SK-N-SH (cell line): ENCODE measurements at regions not wholly inside any gene's neighbourhood (a gene's known extent, or its start where the extent isn't known, plus 50 kb on each side); places are given as distances from the start of the nearest gene placed in this dataset.

Experiments
- CTCF ChIA-PET: fragments of 300-600, 350-600 bp; formaldehyde crosslinking; extraction: SDS; loops from one replicate; lab custom pipeline; 2021; lab: Yijun Ruan, JAX
- POLR2A ChIA-PET: fragments of 350-600 bp; sonication (Branson Sonifier 250); formaldehyde crosslinking; extraction: SDS; loops from one replicate; lab custom pipeline; 2020; ENCODE audit warnings: antibody characterized with exemption, inconsistent platforms; lab: Yijun Ruan, JAX
- DNase-seq: peaks from one replicate; pipeline ENCODE4 v3.0.0; 2012
- H2AFZ ChIP-seq: fragments of 200-600 bp; sonication (generic); 2 replicates; pipeline ENCODE4 v1.8.1; 2016; ENCODE audit warnings: antibody characterized with exemption, mild to moderate bottlenecking, low read depth
- H3F3A ChIP-seq: fragments of 200-600 bp; sonication (generic); replicated peaks from 2 replicates; pipeline ENCODE3; 2016; ENCODE audit warnings: antibody characterized with exemption, mild to moderate bottlenecking; ENCODE audit not compliant: insufficient read depth
- H3K27ac ChIP-seq, 2 experiments: fragments of 200-500 bp in 1 of 2; fragments of 200-600 bp in 1 of 2; sonication (Bioruptor generic) in 1 of 2; sonication (generic), shearing (Covaris generic) in 1 of 2; 2 replicates each; pipeline versions ENCODE4 v1.5.1 to v1.6.1; 2014 to 2016; ENCODE audit warnings: low read depth in 2 of 2, inconsistent platforms in 1 of 2, low read length in 1 of 2, mild to moderate bottlenecking in 1 of 2, mixed read lengths in 1 of 2
- H3K27me3 ChIP-seq: fragments of 200-600 bp; sonication (generic), shearing (Covaris generic); 2 replicates; pipeline ENCODE4 v1.6.1; 2016; ENCODE audit warnings: mixed run types; ENCODE audit not compliant: insufficient read depth
- H3K36me3 ChIP-seq, 2 experiments: fragments of 200-500 bp in 1 of 2; fragments of 200-600 bp in 1 of 2; sonication (Bioruptor generic) in 1 of 2; sonication (generic) in 1 of 2; replicated peaks in 1 of 2; 2 replicates each; pipeline versions ENCODE3 to v1.5.1; 2014 to 2016; ENCODE audit warnings: low read length in 1 of 2, mild to moderate bottlenecking in 1 of 2; ENCODE audit not compliant: insufficient read depth in 2 of 2, control insufficient read depth in 1 of 2
- H3K4me1 ChIP-seq, 2 experiments: fragments of 200-500 bp in 1 of 2; fragments of 200-600 bp in 1 of 2; sonication (Bioruptor generic) in 1 of 2; sonication (generic), shearing (Covaris generic) in 1 of 2; 2 replicates each; pipeline versions ENCODE4 v1.5.1 to v1.6.1; 2014 to 2016; ENCODE audit warnings: low read depth in 1 of 2, low read length in 1 of 2, mixed run types in 1 of 2; ENCODE audit not compliant: insufficient read depth in 2 of 2, control insufficient read depth in 1 of 2
- H3K4me2 ChIP-seq: fragments of 200-600 bp; sonication (generic), shearing (Covaris generic); 2 replicates; pipeline ENCODE4 v1.6.1; 2017; ENCODE audit warnings: mixed run types
- H3K4me3 ChIP-seq, 2 experiments: fragments of 200-500 bp in 1 of 2; fragments of 200-600 bp in 1 of 2; sonication (Bioruptor generic) in 1 of 2; sonication (generic), shearing (Covaris generic) in 1 of 2; 2 replicates each; pipeline versions ENCODE4 v1.5.1 to v1.8.1; 2014 to 2016; ENCODE audit warnings: low read depth in 2 of 2, inconsistent platforms in 1 of 2, low read length in 1 of 2, mild to moderate bottlenecking in 1 of 2, mixed read lengths in 1 of 2, moderate library complexity in 1 of 2
- H3K79me2 ChIP-seq: fragments of 200-600 bp; sonication (generic); 2 replicates; pipeline ENCODE4 v1.8.1; 2017; ENCODE audit warnings: mild to moderate bottlenecking; ENCODE audit not compliant: insufficient read depth
- H3K9ac ChIP-seq: fragments of 200-600 bp; sonication (generic); 2 replicates; pipeline ENCODE4 v1.6.1; 2017; ENCODE audit warnings: mixed run types
- H3K9me2 ChIP-seq: fragments of 200-600 bp; sonication (generic); 2 replicates; pipeline ENCODE4 v1.6.1; 2017; ENCODE audit warnings: mixed run types
- H3K9me3 ChIP-seq: fragments of 200-600 bp; sonication (generic); 2 replicates; pipeline ENCODE4 v1.6.1; 2017; ENCODE audit warnings: mixed run types, mild to moderate bottlenecking, moderate library complexity
- H4K20me1 ChIP-seq: fragments of 200-600 bp; sonication (generic); 2 replicates; pipeline ENCODE4 v1.6.1; 2017; ENCODE audit warnings: mild to moderate bottlenecking, mixed run types; ENCODE audit not compliant: insufficient read depth
- FOXJ3 ChIP-seq: sonication (generic); formaldehyde crosslinking; IDR thresholded peaks from 2 replicates; pipeline ENCODE4 v1.5.1; 2020; ENCODE audit warnings: mild to moderate bottlenecking, missing genetic modification reagents
- MXI1 ChIP-seq: IDR thresholded peaks from 2 replicates; pipeline ENCODE4 v1.6.1; 2012; ENCODE audit warnings: mild to moderate bottlenecking, low read depth, low read length, improper control_type of control experiment
- POLR2AphosphoS5 ChIP-seq: IDR thresholded peaks from 2 replicates; pipeline ENCODE4 v1.6.1; 2012; ENCODE audit warnings: low read depth, low read length
- TCF12 ChIP-seq: IDR thresholded peaks from 2 replicates; pipeline ENCODE4 v1.4.0; 2012
- WGBS: methylation state at CpG from one replicate; pipeline ENCODE4 v1.1.6; 2017; ENCODE audit warnings: low lambda C conversion rate; 5-methylcytosine and 5-hydroxymethylcytosine counted together
- TF ChIP-seq, protein P1 (sequence below): IDR thresholded peaks from 2 replicates; pipeline ENCODE4 v1.4.0; 2012; ENCODE audit warnings: low read depth
- TF ChIP-seq, protein P2 (sequence below): IDR thresholded peaks from 2 replicates; pipeline ENCODE4 v1.4.0; 2012; ENCODE audit warnings: low read depth, borderline replicate concordance
- TF ChIP-seq, protein P3 (sequence below): fragments of 200-600 bp; sonication (generic); IDR thresholded peaks from 2 replicates; pipeline ENCODE4 v1.6.1; 2017; ENCODE audit warnings: antibody characterized with exemption, mild to moderate bottlenecking, moderate library complexity
- TF ChIP-seq, protein P4 (sequence below): fragments of 150-350 bp; IDR thresholded peaks from 2 replicates; pipeline ENCODE4 v1.6.1; 2017; ENCODE audit warnings: antibody characterized with exemption, low read length, low read depth, borderline replicate concordance
- TF ChIP-seq, protein P5 (sequence below): IDR thresholded peaks from 2 replicates; pipeline ENCODE4; 2012
- TF ChIP-seq, protein P6 (sequence below): fragments of 150-350 bp; IDR thresholded peaks from 2 replicates; pipeline ENCODE4 v1.6.1; 2016; ENCODE audit warnings: mild to moderate bottlenecking, low read depth, low read length

DNA sequence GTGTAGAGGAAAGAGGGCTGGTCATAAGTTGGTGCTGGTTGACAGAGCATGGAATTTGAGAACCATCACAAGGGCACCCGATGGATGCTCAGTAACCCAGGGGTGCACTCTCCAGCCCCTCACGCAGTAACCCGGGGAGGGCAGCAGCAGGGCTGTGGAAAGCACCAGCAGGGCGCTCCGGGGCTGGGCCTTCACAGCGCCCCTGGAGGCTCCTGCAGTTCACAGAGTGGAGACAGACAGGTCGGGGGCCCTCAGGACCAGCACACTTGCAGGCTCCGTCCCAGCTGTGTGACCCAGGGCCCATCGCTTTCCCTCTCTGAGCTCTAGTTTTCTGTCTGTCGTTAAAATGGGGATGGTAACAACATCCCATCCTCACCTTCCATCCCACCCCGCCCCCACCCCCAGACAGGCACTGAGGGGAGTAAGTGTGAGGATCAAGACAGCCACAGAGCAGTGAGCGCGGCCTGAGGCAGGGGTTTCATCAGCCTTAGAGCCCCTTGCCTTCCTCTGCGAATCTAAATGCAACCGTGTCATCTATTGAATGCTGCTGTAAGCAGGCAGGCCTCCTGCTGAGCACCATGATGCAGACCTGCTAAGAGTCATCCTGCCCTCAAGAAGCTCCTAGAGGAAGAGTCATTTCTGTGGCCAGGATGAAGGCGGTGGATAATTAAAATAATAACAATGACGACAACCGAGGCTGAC is 90.2 kb upstream of the LINGO1 start (continued):
- TF ChIP-seq, protein P1, sequence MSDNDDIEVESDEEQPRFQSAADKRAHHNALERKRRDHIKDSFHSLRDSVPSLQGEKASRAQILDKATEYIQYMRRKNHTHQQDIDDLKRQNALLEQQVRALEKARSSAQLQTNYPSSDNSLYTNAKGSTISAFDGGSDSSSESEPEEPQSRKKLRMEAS = no peak
- TF ChIP-seq, all 33 proteins: peak for 0

DNA sequence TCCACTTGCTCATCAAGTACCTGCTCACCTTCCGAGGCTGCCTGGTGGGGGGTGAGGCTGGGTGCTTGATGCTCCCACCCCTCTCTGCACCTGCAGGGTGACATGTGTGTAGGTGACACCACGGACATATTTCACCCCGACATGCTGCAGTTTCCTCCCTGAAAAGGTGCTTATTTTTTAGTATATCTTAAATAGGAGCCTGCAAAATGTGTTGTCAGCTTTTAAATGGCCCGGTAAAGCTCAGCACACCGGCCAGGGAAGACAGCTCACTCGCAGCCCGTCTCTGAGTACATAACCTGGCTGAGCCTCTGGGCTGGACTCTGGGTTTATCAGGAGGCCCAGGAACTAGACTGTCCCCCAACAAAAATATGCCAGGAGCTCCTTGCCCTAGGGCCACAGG is 89.3 kb upstream of the LINGO1 start:
- no peaks in the 10 kb centered on the region for H4K20me1 ChIP-seq
- no peak overlapping the region for H2AFZ ChIP-seq
- no peak overlapping the region for H3K9ac ChIP-seq
- no peaks in the 10 kb centered on the region for H3K9me2 ChIP-seq
- peaks cover 0 to 8% of the 10 kb centered on the region in 2 experiments; a peak in 2 of 4 replicates for H3K4me1 ChIP-seq
- H3K27me3 ChIP-seq = no peaks in the 10 kb centered on the region; the same call in none of the 2 replicates
- no peaks in the 10 kb centered on the region for H3K79me2 ChIP-seq
- no peak overlapping the region for H3K27ac ChIP-seq
- CTCF ChIA-PET = interaction anchor here (0.9 kb wide), 1 partner anchor 88 kb away, joined by 3 read pairs; no protein-coding TSS in a partner anchor
- POLR2A ChIA-PET = no interaction called here
- 43% methylated on average over 7 of the region's 7 CpGs for WGBS
- H3K4me2 ChIP-seq = no peak overlapping the region
- TF ChIP-seq TCF12 (no peak), FOXJ3 (CRISPR knock-in tag) (no peak), MXI1 (no peak), POLR2AphosphoS5 (no peak)
- TF ChIP-seq, protein P2, sequence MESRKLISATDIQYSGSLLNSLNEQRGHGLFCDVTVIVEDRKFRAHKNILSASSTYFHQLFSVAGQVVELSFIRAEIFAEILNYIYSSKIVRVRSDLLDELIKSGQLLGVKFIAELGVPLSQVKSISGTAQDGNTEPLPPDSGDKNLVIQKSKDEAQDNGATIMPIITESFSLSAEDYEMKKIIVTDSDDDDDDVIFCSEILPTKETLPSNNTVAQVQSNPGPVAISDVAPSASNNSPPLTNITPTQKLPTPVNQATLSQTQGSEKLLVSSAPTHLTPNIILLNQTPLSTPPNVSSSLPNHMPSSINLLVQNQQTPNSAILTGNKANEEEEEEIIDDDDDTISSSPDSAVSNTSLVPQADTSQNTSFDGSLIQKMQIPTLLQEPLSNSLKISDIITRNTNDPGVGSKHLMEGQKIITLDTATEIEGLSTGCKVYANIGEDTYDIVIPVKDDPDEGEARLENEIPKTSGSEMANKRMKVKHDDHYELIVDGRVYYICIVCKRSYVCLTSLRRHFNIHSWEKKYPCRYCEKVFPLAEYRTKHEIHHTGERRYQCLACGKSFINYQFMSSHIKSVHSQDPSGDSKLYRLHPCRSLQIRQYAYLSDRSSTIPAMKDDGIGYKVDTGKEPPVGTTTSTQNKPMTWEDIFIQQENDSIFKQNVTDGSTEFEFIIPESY = no peak
- TF ChIP-seq, protein P3, sequence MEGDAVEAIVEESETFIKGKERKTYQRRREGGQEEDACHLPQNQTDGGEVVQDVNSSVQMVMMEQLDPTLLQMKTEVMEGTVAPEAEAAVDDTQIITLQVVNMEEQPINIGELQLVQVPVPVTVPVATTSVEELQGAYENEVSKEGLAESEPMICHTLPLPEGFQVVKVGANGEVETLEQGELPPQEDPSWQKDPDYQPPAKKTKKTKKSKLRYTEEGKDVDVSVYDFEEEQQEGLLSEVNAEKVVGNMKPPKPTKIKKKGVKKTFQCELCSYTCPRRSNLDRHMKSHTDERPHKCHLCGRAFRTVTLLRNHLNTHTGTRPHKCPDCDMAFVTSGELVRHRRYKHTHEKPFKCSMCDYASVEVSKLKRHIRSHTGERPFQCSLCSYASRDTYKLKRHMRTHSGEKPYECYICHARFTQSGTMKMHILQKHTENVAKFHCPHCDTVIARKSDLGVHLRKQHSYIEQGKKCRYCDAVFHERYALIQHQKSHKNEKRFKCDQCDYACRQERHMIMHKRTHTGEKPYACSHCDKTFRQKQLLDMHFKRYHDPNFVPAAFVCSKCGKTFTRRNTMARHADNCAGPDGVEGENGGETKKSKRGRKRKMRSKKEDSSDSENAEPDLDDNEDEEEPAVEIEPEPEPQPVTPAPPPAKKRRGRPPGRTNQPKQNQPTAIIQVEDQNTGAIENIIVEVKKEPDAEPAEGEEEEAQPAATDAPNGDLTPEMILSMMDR = no peak
- TF ChIP-seq, protein P4, sequence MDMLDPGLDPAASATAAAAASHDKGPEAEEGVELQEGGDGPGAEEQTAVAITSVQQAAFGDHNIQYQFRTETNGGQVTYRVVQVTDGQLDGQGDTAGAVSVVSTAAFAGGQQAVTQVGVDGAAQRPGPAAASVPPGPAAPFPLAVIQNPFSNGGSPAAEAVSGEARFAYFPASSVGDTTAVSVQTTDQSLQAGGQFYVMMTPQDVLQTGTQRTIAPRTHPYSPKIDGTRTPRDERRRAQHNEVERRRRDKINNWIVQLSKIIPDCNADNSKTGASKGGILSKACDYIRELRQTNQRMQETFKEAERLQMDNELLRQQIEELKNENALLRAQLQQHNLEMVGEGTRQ = no peak
- TF ChIP-seq, protein P5, sequence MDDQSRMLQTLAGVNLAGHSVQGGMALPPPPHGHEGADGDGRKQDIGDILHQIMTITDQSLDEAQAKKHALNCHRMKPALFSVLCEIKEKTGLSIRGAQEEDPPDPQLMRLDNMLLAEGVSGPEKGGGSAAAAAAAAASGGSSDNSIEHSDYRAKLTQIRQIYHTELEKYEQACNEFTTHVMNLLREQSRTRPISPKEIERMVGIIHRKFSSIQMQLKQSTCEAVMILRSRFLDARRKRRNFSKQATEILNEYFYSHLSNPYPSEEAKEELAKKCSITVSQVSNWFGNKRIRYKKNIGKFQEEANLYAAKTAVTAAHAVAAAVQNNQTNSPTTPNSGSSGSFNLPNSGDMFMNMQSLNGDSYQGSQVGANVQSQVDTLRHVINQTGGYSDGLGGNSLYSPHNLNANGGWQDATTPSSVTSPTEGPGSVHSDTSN = no peak
- TF ChIP-seq, protein P6, sequence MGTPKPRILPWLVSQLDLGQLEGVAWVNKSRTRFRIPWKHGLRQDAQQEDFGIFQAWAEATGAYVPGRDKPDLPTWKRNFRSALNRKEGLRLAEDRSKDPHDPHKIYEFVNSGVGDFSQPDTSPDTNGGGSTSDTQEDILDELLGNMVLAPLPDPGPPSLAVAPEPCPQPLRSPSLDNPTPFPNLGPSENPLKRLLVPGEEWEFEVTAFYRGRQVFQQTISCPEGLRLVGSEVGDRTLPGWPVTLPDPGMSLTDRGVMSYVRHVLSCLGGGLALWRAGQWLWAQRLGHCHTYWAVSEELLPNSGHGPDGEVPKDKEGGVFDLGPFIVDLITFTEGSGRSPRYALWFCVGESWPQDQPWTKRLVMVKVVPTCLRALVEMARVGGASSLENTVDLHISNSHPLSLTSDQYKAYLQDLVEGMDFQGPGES = no peak
- no peaks in the 10 kb centered on the region for H3K36me3 ChIP-seq
- no peak for DNase-seq
- H3K4me3 ChIP-seq = no peak overlapping the region
- H3F3A ChIP-seq = no peaks in the 10 kb centered on the region
- H3K9me3 ChIP-seq = no peaks in the 10 kb centered on the region
